ENCODE measurements at regions not wholly inside any gene's neighbourhood (a gene's known extent, or its start where the extent isn't known, plus 50 kb on each side); places are given as distances from the start of the nearest gene placed in this dataset.

- TF ChIP-seq POLR2A (IDR thresholded peaks at IDR 0.05; ENCODE audit: low read length) (no peak), GATA1 (IDR thresholded peaks at IDR 0.05; ENCODE audit: low read depth, low read length) (no peak)
These were observed 222.0 kb upstream of the UBE2E2 start for GRCh38 chr3:22981166-22981565.

Data from erythroblast (primary cell).